HEK293 (cell line): ENCODE measurements at regions not wholly inside any gene's neighbourhood (a gene's known extent, or its start where the extent isn't known, plus 50 kb on each side); places are given as distances from the start of the nearest gene placed in this dataset.

ENCODE experiments used
- CTCF ChIP-seq: fragments of 450-650 bp; formaldehyde crosslinking; IDR thresholded peaks from 2 replicates; pipeline ENCODE4 v1.5.1; 2016; ENCODE audit warnings: missing biosample characterization, missing genetic modification characterization
- ZNF426 ChIP-seq: fragments of 450-650 bp; formaldehyde crosslinking; IDR thresholded peaks from 2 replicates; pipeline ENCODE4 v1.5.1; 2017; ENCODE audit warnings: missing biosample characterization, missing genetic modification characterization, mild to moderate bottlenecking, inconsistent platforms, moderate library complexity
- ZSCAN16 ChIP-seq: fragments of 450-650 bp; formaldehyde crosslinking; IDR thresholded peaks from 2 replicates; pipeline ENCODE4 v1.5.1; 2016; ENCODE audit warnings: missing biosample characterization, missing genetic modification characterization
- TF ChIP-seq, protein P1 (sequence below): fragments of 450-650 bp; formaldehyde crosslinking; IDR thresholded peaks from 2 replicates; pipeline ENCODE4 v1.5.1; 2016; ENCODE audit warnings: missing biosample characterization, missing genetic modification characterization, low read depth

GRCh38 chr6:87832025-87832825 lies 130.2 kb upstream of the AKIRIN2 start:
- no peak for TF ChIP-seq ZNF426 (tag by site-specific recombination)
- TF ChIP-seq CTCF (tag by site-specific recombination) = no peak
- TF ChIP-seq ZSCAN16 (tag by site-specific recombination) = peak; percentile 44; the same call in 1 of the 2 replicates
- TF ChIP-seq, protein P1, sequence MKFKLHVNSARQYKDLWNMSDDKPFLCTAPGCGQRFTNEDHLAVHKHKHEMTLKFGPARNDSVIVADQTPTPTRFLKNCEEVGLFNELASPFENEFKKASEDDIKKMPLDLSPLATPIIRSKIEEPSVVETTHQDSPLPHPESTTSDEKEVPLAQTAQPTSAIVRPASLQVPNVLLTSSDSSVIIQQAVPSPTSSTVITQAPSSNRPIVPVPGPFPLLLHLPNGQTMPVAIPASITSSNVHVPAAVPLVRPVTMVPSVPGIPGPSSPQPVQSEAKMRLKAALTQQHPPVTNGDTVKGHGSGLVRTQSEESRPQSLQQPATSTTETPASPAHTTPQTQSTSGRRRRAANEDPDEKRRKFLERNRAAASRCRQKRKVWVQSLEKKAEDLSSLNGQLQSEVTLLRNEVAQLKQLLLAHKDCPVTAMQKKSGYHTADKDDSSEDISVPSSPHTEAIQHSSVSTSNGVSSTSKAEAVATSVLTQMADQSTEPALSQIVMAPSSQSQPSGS (tag by site-specific recombination) = no peak
